IPS-18a (cell line): ENCODE measurements at regions not wholly inside any gene's neighbourhood (a gene's known extent, or its start where the extent isn't known, plus 50 kb on each side); places are given as distances from the start of the nearest gene placed in this dataset.
"Not testable (repeated sequence)": the region's sequence is repeated elsewhere in the genome, so short reads cannot be mapped to it uniquely, and the experiment has no call there.

Experiments
- H3K27ac ChIP-seq: one replicate; pipeline ENCODE4 v1.5.1; 2013; ENCODE audit warnings: low read length
- H3K27me3 ChIP-seq: one replicate; pipeline ENCODE4 v1.6.1; 2013; ENCODE audit warnings: mild to moderate bottlenecking, low read length; ENCODE audit not compliant: control insufficient read depth, insufficient read depth
- H3K36me3 ChIP-seq: one replicate; pipeline ENCODE4 v1.6.1; 2013; ENCODE audit warnings: low read depth, low read length; ENCODE audit not compliant: control insufficient read depth
- H3K4me1 ChIP-seq: one replicate; pipeline ENCODE4 v1.6.1; 2013; ENCODE audit warnings: low read depth, low read length; ENCODE audit not compliant: control insufficient read depth
- H3K4me3 ChIP-seq: one replicate; pipeline ENCODE4 v1.5.1; 2013; ENCODE audit warnings: low read length
- H3K9ac ChIP-seq: one replicate; pipeline ENCODE4 v1.6.1; 2013; ENCODE audit warnings: mild to moderate bottlenecking, low read length, moderate library complexity
- H3K9me3 ChIP-seq: one replicate; pipeline ENCODE4 v1.6.1; 2013; ENCODE audit warnings: low read depth, low read length; ENCODE audit not compliant: control insufficient read depth

DNA sequence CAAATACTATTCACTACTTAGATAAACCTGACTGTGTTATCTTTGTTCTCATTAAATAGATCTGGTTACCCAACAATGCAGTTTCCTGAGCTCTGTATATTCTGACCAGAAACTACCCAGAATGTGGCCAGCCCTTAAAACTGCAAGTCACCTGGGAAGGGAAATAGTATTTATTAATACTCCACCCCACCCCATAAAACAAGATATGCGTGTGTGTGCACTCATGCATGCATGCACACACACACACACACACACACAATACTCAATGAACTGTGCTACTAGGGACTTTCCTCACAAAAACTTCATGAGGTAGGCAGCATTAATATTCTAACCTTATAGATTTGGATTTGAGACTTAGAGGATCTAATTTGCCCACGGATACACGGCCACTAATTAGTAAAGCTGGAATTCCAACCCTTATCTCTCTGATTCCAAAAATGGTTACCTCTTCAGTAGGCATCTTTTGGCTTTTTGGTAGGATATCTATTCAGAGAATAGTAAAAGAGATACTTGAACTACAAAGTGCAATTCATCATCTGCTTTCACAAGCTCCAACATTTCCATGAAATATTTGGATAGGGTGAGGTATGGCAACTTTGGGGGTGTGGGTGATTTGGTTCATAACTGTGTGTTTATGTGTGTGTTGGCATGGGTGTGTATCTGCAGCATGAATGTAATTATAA is 197.0 kb upstream of the CFAP20DC start:
- no peak overlapping the region for H3K4me3 ChIP-seq
- H3K27ac ChIP-seq: no peak overlapping the region
- no peaks in the 10 kb centered on the region for H3K36me3 ChIP-seq
- no peaks in the 10 kb centered on the region for H3K9me3 ChIP-seq
- peaks cover 4% of the 10 kb centered on the region for H3K4me1 ChIP-seq
- no peak overlapping the region for H3K9ac ChIP-seq
- no peaks in the 10 kb centered on the region for H3K27me3 ChIP-seq

DNA sequence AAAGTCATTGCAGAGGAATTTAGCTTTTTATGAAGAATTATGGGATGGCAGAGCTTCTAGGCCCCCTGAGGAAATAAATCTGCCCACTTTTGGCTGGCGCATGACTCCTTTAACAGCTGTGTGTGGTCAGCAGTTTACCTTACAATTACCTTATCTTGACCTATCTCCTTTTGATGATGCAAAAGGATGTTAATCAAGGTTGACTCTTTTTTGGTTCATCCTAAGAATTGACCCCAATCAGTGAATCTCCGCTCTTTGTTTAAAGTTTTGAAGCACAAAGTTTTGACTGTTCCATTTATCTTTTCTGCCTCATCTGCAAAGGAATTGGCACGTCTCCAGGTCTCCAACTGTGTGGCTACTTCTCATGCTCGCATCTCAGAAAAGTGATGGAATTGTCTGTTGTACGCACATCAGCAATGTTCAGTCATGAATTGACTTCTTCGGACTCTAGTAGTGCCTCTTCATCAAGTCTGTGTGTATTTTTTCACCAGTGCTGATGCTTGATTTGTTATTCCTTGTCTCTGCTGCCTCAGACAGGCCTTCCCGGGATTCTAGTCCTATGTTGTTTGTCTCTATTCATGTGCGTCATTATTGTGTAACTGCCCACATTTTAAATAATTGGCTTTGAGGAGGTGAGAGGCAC is 196.2 kb upstream of the CFAP20DC start:
- Histone ChIP-seq H3K27me3 (no peaks in the 10 kb centered on the region), H3K9ac (no peak overlapping the region), H3K4me3 (no peak overlapping the region), H3K9me3 (no peaks in the 10 kb centered on the region), H3K36me3 (no peaks in the 10 kb centered on the region), H3K27ac (no peak overlapping the region), H3K4me1 (peaks cover 4% of the 10 kb centered on the region)

DNA sequence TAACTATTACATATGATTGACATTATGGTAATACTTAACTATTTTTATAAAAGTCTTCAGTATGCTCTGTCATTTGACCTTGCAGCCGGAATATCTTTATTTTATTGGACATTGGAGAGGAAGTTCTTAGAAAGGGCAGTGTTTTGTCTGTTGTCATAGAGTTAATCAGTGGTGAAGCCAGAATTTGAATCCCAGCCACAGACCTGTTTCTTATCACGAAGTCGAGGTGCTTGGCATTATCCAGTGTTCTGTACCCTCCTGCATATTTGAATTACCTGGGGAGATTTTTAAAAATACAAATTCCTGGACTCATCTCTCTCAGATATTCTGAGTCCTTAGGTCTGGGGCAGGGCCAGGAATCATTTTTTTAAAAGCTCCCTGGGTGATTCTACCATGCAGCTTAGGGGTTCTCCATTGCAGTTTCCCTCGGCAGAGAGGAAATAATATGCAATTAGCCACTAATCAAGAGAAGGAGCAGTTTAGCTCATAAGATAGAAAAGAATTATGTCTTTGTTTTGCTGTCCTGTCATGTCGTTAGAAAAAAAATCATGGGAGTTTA is 195.6 kb upstream of the CFAP20DC start:
- no peaks in the 10 kb centered on the region for H3K27me3 ChIP-seq
- H3K9me3 ChIP-seq: no peaks in the 10 kb centered on the region
- H3K27ac ChIP-seq: no peak overlapping the region
- H3K9ac ChIP-seq: no peak overlapping the region
- H3K4me1 ChIP-seq: peaks cover 4% of the 10 kb centered on the region
- no peak overlapping the region for H3K4me3 ChIP-seq
- H3K36me3 ChIP-seq: no peaks in the 10 kb centered on the region

DNA sequence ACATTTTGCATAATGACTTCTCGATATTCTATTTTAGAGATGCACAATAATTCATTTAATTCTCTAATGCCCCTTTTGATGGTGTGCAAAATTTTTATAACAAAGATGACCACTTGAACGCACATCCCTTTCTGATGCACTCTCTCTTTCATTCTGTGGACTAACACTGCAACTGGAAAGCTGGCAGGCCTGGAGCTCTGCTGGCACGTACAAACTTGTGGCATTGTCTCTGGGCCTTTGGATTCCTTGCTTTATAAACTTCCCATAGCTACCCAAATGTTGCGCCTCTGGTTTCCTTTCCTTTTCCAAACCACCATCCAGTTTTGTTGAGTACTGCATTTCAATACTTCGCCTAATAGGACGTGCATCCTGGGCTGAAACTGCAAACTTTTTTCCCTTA is 194.5 kb upstream of the CFAP20DC start:
- H3K9me3 ChIP-seq: no peaks in the 10 kb centered on the region
- H3K9ac ChIP-seq: no peak overlapping the region
- H3K4me3 ChIP-seq: no peak overlapping the region
- no peaks in the 10 kb centered on the region for H3K27me3 ChIP-seq
- peaks cover 4% of the 10 kb centered on the region for H3K4me1 ChIP-seq
- H3K27ac ChIP-seq: no peak overlapping the region
- H3K36me3 ChIP-seq: no peaks in the 10 kb centered on the region

DNA sequence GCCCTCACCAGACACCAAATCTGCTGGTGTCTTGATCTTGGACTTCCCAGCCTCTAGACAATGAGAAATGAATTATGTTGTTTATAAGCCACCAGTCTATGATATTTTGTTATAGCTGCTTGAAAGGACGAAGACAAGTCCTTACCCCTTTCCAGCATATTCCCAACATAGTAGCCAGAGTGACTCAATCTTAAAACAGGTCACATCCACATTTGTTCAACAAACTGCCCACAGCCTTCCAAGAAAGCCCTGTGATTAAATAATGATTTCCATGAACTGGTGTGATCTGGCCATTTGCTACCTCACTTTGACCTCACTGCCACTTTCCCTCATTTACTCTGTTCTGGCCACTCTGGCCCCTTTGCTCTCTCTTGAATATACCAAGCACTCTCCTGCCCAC is 193.7 kb upstream of the CFAP20DC start:
- H3K9ac ChIP-seq: no peak overlapping the region

DNA sequence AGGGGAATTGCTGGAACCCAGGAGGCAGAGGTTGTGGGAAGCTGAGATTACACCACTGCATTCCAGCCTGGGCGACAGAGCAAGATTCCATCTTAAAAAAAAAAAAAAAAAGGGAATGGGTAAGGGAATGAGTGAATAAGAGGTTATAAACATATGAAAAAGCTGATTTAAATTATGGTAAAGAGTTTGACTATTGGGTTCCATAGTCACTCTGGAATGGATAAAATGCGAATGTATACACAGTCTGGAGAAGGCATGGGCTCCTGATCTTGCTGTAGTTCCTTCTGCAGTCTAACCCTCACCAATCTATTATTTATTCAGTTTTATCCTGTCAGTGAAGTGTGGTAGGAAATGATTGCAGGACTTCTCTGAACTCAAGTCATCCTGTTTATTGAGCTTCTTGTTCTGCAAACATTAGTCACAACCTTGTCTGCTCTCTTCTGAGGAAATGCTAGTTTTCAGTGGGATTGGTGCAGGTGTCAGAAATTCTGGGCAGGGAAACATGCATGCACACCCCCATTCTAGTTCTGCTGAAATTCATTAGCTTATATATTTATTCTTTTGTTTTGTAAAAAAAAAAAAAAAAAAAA is 190.9 kb upstream of the CFAP20DC start:
- Histone ChIP-seq H3K27ac (no peak overlapping the region), H3K4me3 (no peak overlapping the region), H3K9ac (no peak overlapping the region), H3K9me3 (no peaks in the 10 kb centered on the region), H3K4me1 (no peaks in the 10 kb centered on the region), H3K36me3 (no peaks in the 10 kb centered on the region), H3K27me3 (no peaks in the 10 kb centered on the region)

More for the DNA sequence above, 193.7 kb upstream of the CFAP20DC start:
- no peaks in the 10 kb centered on the region for H3K9me3 ChIP-seq
- H3K27me3 ChIP-seq: no peaks in the 10 kb centered on the region
- H3K4me1 ChIP-seq: peaks cover 4% of the 10 kb centered on the region
- no peaks in the 10 kb centered on the region for H3K36me3 ChIP-seq
- H3K4me3 ChIP-seq: no peak overlapping the region
- no peak overlapping the region for H3K27ac ChIP-seq

DNA sequence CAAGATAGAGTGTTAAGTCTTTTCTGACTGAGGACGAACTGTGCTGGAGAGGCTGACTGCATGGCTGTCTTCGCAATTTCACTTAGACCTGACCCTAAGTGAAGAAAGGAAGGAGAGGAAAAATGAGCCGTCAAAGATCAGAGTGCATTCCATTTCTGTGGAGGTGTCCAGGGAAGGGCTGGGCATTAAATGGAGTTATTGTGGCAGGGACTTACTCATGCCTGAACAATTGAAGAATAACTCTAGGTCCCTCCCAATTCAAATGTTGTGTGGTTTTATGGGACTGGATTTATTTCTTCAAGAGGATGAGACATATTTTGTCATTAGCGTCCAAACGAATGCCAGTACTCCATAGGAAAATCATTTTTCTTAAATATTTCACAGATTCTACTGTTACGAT is 187.3 kb upstream of the CFAP20DC start:
- Histone ChIP-seq H3K27me3 (no peaks in the 10 kb centered on the region), H3K4me1 (no peaks in the 10 kb centered on the region), H3K9ac (no peak overlapping the region), H3K9me3 (no peaks in the 10 kb centered on the region), H3K27ac (no peak overlapping the region), H3K36me3 (no peaks in the 10 kb centered on the region), H3K4me3 (no peak overlapping the region)

DNA sequence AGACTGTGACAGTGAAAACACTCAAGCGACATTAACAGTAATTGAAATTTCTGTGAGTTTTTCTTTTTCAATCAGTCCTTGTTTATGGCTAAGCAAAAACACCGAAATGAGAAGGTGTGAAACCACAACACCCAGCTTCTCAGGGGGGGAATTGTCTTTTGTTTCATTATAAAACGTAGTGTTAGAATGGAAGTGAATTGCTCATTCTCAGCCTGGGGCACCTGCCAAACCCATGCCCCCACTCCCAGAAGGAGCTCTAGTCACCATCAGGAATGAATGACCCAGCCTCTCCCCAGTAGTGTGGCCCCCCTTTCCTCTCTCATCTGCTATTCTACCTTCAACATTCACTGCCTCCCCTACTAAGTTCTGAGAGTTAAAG is 185.8 kb upstream of the CFAP20DC start:
- no peak overlapping the region for H3K9ac ChIP-seq

DNA sequence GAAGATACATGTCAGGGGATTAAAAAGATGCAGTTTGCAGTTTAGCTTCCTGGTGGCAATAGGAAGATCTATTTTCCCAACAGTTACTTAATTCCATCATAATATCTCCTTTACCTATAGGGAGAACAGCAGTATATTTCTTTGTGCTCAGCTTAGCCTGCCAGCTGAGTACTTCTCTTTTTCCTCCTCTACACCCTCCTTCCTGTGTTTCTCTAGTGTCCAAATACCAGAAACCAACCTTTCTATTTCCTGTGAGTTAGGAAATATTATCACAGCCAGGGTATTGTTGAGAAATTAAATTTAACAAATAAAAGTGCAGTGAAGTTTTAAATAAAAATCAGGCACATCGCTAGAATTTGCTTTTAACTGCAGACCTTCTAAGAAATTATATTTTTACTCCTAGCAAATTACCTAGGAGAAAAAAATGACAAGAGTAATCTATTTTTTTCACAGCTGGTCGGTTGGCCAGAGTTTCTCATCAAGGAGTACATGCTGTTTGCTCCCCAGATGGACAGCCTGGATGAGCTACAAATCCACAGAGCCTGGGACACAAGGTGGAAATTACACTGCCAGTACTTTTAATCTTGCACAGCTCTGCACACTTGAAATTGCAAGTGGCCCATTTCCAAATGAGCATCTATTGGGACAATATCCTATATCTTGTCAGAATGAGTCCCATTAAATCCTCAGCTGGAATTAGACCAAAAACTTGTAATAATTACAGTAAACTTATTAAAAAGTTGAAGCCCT is 185.2 kb upstream of the CFAP20DC start:
- Histone ChIP-seq H3K27ac (no peak overlapping the region), H3K4me3 (no peak overlapping the region), H3K27me3 (no peaks in the 10 kb centered on the region), H3K36me3 (no peaks in the 10 kb centered on the region), H3K4me1 (no peaks in the 10 kb centered on the region), H3K9ac (no peak overlapping the region), H3K9me3 (peaks cover 10% of the 10 kb centered on the region)

More for the DNA sequence above, 185.8 kb upstream of the CFAP20DC start:
- Histone ChIP-seq H3K27ac (no peak overlapping the region), H3K27me3 (no peaks in the 10 kb centered on the region), H3K4me1 (no peaks in the 10 kb centered on the region), H3K9me3 (peaks cover 8% of the 10 kb centered on the region), H3K36me3 (no peaks in the 10 kb centered on the region), H3K4me3 (no peak overlapping the region)

DNA sequence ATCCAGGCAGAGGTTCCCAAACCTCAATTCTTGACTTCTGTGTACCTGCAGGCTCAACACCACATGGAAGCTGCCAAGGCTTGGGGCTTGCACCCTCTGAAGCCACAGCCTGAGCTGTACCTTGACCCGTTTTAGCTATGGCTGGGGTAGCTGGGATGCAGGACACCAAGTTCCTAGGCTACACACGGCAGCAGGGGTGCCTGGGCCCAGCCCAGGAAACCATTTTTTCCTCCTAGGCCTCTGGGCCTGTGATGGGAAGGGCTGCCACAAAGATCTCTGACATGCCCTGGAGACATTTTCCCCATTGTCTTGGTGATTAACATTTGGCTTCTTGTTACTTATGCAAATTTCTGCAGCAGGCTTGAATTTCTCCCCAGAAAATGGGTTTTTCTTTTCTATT is 180.6 kb upstream of the CFAP20DC start:
- H3K9ac ChIP-seq, H3K27ac ChIP-seq, H3K4me1 ChIP-seq, H3K27me3 ChIP-seq, H3K36me3 ChIP-seq, H3K4me3 ChIP-seq: not testable (repeated sequence)
- H3K9me3 ChIP-seq: peaks cover 17% of the 10 kb centered on the region

DNA sequence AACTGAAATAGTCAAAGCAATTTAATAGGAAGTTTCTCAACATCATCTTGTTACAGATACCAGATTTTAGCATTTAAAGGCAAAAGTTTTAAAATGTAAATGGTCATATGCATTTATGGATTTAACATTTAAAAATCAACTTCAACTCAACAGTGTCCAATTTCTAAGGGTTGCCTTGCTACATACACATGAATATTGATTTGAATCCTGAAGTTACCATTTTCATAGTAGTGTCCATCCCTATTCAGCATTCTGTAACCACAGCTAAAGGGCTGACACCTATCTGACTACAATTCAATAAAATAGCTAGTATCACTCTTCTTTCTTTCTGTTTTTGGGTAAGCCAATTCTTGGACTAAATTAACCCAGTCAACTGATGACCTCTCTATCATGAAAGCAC is 164.0 kb upstream of the CFAP20DC start:
- H3K9ac ChIP-seq: no peak overlapping the region
- H3K4me1 ChIP-seq: peaks cover 5% of the 10 kb centered on the region
- no peak overlapping the region for H3K27ac ChIP-seq

More for the DNA sequence above, 164.0 kb upstream of the CFAP20DC start:
- H3K36me3 ChIP-seq: no peaks in the 10 kb centered on the region
- H3K4me3 ChIP-seq: no peak overlapping the region
- H3K9me3 ChIP-seq: no peaks in the 10 kb centered on the region
- H3K27me3 ChIP-seq: no peaks in the 10 kb centered on the region
